ENCODE measurements at regions not wholly inside any gene's neighbourhood (a gene's known extent, or its start where the extent isn't known, plus 50 kb on each side); places are given as distances from the start of the nearest gene placed in this dataset.

GRCh38 chr18:37913051-37913450 is 347.5 kb upstream of the CELF4 start:
- Histone ChIP-seq H3K4me3 (no peak overlapping the region), H3K4me1 (no peaks in the 10 kb centered on the region), H3K27me3 (no peaks in the 10 kb centered on the region), H3K9me3 (no peaks in the 10 kb centered on the region), H3K27ac (no peak overlapping the region), H3K36me3 (no peaks in the 10 kb centered on the region)
- TF ChIP-seq CTCF (IDR thresholded peaks at IDR 0.05) (no peak), POLR2A (IDR thresholded peaks at IDR 0.05) (no peak), EP300 (IDR thresholded peaks at IDR 0.05) (no peak), POLR2AphosphoS5 (IDR thresholded peaks at IDR 0.05) (no peak)
- DNase-seq (ENCODE audit: low spot score in 2 of 2) = no peak
- 85% methylated on average over 1 of the region's 1 CpG for WGBS

- TF ChIP-seq CTCF (IDR thresholded peaks at IDR 0.05) (no peak), EP300 (IDR thresholded peaks at IDR 0.05) (no peak), POLR2A (IDR thresholded peaks at IDR 0.05) (no peak), POLR2AphosphoS5 (IDR thresholded peaks at IDR 0.05) (no peak)
- Histone ChIP-seq H3K36me3 (no peaks in the 10 kb centered on the region), H3K27me3 (no peaks in the 10 kb centered on the region), H3K4me3 (no peak overlapping the region), H3K27ac (no peak overlapping the region), H3K4me1 (no peaks in the 10 kb centered on the region), H3K9me3 (no peaks in the 10 kb centered on the region)
- 87% methylated on average over 2 of the region's 2 CpGs for WGBS
- no peak for DNase-seq (ENCODE audit: low spot score in 2 of 2)
Measured at GRCh38 chr18:37902344-37902743, 336.7 kb upstream of the CELF4 start.

GRCh38 chr18:37900326-37900725 is 334.7 kb upstream of the CELF4 start:
- no peaks in the 10 kb centered on the region for H3K27me3 ChIP-seq
- no peaks in the 10 kb centered on the region for H3K9me3 ChIP-seq
- H3K36me3 ChIP-seq = no peaks in the 10 kb centered on the region
- TF ChIP-seq POLR2A (IDR thresholded peaks at IDR 0.05) (no peak), POLR2AphosphoS5 (IDR thresholded peaks at IDR 0.05) (no peak), CTCF (IDR thresholded peaks at IDR 0.05) (no peak), EP300 (IDR thresholded peaks at IDR 0.05) (no peak)
- no peak overlapping the region for H3K27ac ChIP-seq
- H3K4me1 ChIP-seq = no peaks in the 10 kb centered on the region
- 44% methylated on average over 2 of the region's 2 CpGs for WGBS
- DNase-seq (ENCODE audit: low spot score in 2 of 2) = no peak
- no peak overlapping the region for H3K4me3 ChIP-seq

- H3K27me3 ChIP-seq = no peaks in the 10 kb centered on the region
- WGBS = 76% methylated on average over 5 of the region's 5 CpGs
- TF ChIP-seq POLR2A (IDR thresholded peaks at IDR 0.05) = no peak
- TF ChIP-seq CTCF (IDR thresholded peaks at IDR 0.05) = no peak
- no peak for TF ChIP-seq POLR2AphosphoS5 (IDR thresholded peaks at IDR 0.05)
- no peak for TF ChIP-seq EP300 (IDR thresholded peaks at IDR 0.05)
- no peaks in the 10 kb centered on the region for H3K4me1 ChIP-seq
- no peaks in the 10 kb centered on the region for H3K36me3 ChIP-seq
- DNase-seq (ENCODE audit: low spot score in 2 of 2) = no peak
- no peak overlapping the region for H3K4me3 ChIP-seq
- no peak overlapping the region for H3K27ac ChIP-seq
- no peaks in the 10 kb centered on the region for H3K9me3 ChIP-seq
Measured at GRCh38 chr18:37889963-37890362, 324.4 kb upstream of the CELF4 start.

DNA sequence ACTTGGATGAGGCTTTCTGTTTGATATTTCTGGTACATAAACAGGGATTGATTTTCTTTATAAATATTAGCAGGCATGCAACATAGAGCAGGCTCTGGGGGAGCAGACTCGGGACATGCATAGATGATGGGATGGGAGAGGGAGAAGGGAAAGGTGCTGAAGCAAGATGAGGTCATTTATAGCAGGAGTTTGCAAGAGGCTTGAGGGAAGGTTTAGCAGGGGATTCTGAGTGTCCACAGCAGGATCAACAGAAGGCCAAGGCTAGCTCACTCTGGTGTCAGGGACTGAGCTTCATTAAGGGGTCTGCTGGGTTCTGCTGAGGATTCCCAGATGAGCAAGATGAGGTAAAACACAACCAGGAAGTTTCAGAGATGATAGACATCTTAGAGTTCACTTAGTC is 309.1 kb upstream of the CELF4 start:
- peaks cover 4% of the 10 kb centered on the region for H3K9me3 ChIP-seq
- no peaks in the 10 kb centered on the region for H3K4me1 ChIP-seq
- DNase-seq (ENCODE audit: low spot score in 2 of 2) = no peak
- no peak overlapping the region for H3K27ac ChIP-seq
- H3K36me3 ChIP-seq = no peaks in the 10 kb centered on the region
- H3K27me3 ChIP-seq = no peaks in the 10 kb centered on the region
- TF ChIP-seq POLR2A (IDR thresholded peaks at IDR 0.05) = no peak
- TF ChIP-seq CTCF (IDR thresholded peaks at IDR 0.05) = no peak
- TF ChIP-seq POLR2AphosphoS5 (IDR thresholded peaks at IDR 0.05) = no peak
- no peak for TF ChIP-seq EP300 (IDR thresholded peaks at IDR 0.05)
- H3K4me3 ChIP-seq = no peak overlapping the region
- 81% methylated on average over 1 of the region's 1 CpG for WGBS
